HEK293T (cell line): ENCODE measurements at regions not wholly inside any gene's neighbourhood (a gene's known extent, or its start where the extent isn't known, plus 50 kb on each side); places are given as distances from the start of the nearest gene placed in this dataset.

ENCODE experiments used
- CTCF ChIA-PET: fragments of 350-600 bp; formaldehyde crosslinking; extraction: SDS; loops from one replicate; lab custom pipeline; 2021; ENCODE audit warnings: antibody characterized with exemption, inconsistent platforms; lab: Yijun Ruan, JAX
- POLR2A ChIA-PET: fragments of 350-600 bp; formaldehyde crosslinking; extraction: SDS; loops from one replicate; lab custom pipeline; 2020; ENCODE audit warnings: antibody characterized with exemption, inconsistent platforms; lab: Yijun Ruan, JAX
- DNase-seq: peaks from one replicate; pipeline ENCODE4 v3.0.0; 2012; ENCODE audit warnings: mixed read lengths; ENCODE audit errors: extremely low spot score
- ARNT ChIP-seq: fragments of 450-650 bp; IDR thresholded peaks from 2 replicates; pipeline ENCODE4 v1.6.1; 2017; ENCODE audit warnings: mild to moderate bottlenecking
- BHLHE40 ChIP-seq: fragments of 450-650 bp; IDR thresholded peaks from 2 replicates; pipeline ENCODE4 v1.6.1; 2016; ENCODE audit warnings: mild to moderate bottlenecking, moderate library complexity, borderline replicate concordance
- CTBP1 ChIP-seq: fragments of 450-650 bp; IDR thresholded peaks from 2 replicates; pipeline ENCODE4 v1.6.1; 2016; ENCODE audit warnings: borderline replicate concordance
- ELF4 ChIP-seq: fragments of 450-650 bp; IDR thresholded peaks from 2 replicates; pipeline ENCODE4 v1.6.1; 2017; ENCODE audit warnings: antibody characterized with exemption
- FOXA1 ChIP-seq: fragments of 450-650 bp; IDR thresholded peaks from 2 replicates; pipeline ENCODE4 v1.6.1; 2016; ENCODE audit warnings: mild to moderate bottlenecking
- FOXK2 ChIP-seq: fragments of 450-650 bp; IDR thresholded peaks from 2 replicates; pipeline ENCODE4 v1.6.1; 2016; ENCODE audit warnings: mild to moderate bottlenecking
- FOXM1 ChIP-seq: fragments of 450-650 bp; IDR thresholded peaks from 2 replicates; pipeline ENCODE4 v1.6.1; 2017; ENCODE audit warnings: mild to moderate bottlenecking, borderline replicate concordance
- HDGF ChIP-seq: fragments of 450-650 bp; IDR thresholded peaks from 2 replicates; pipeline ENCODE4 v1.6.1; 2017; ENCODE audit warnings: antibody characterized with exemption, borderline replicate concordance
- L3MBTL2 ChIP-seq: fragments of 450-650 bp; conservative IDR thresholded peaks from 2 replicates; pipeline ENCODE4 v1.6.1; 2016; ENCODE audit warnings: mild to moderate bottlenecking
- LEF1 ChIP-seq: fragments of 450-650 bp; IDR thresholded peaks from 2 replicates; pipeline ENCODE4 v1.6.1; 2017; ENCODE audit warnings: mild to moderate bottlenecking, borderline replicate concordance
- NFRKB ChIP-seq: fragments of 450-650 bp; IDR thresholded peaks from 2 replicates; pipeline ENCODE4 v1.6.1; 2016; ENCODE audit warnings: mild to moderate bottlenecking, moderate library complexity
- PKNOX1 ChIP-seq: fragments of 450-650 bp; IDR thresholded peaks from 2 replicates; pipeline ENCODE4 v1.6.1; 2016
- SP1 ChIP-seq: fragments of 450-650 bp; IDR thresholded peaks from 2 replicates; pipeline ENCODE4 v1.6.1; 2017
- SUZ12 ChIP-seq: fragments of 450-650 bp; IDR thresholded peaks from 2 replicates; pipeline ENCODE4 v1.6.1; 2016; ENCODE audit warnings: mild to moderate bottlenecking
- TARDBP ChIP-seq: fragments of 450-650 bp; IDR thresholded peaks from 2 replicates; pipeline ENCODE4 v1.6.1; 2016
- ZNF384 ChIP-seq: fragments of 450-650 bp; IDR thresholded peaks from 2 replicates; pipeline ENCODE4 v1.6.1; 2016

- POLR2A ChIA-PET = no interaction called here
- CTCF ChIA-PET = no interaction called here
- no peak for TF ChIP-seq CTBP1
- TF ChIP-seq ZNF384 = no peak
- TF ChIP-seq ELF4 = no peak
- TF ChIP-seq SP1 = no peak
- TF ChIP-seq PKNOX1 = no peak
- TF ChIP-seq L3MBTL2 = no peak
- no peak for TF ChIP-seq FOXK2
- no peak for TF ChIP-seq NFRKB
- TF ChIP-seq FOXA1 = no peak
- TF ChIP-seq TARDBP = no peak
- TF ChIP-seq ARNT = no peak
- no peak for TF ChIP-seq FOXM1
- TF ChIP-seq HDGF = no peak
- TF ChIP-seq LEF1 = no peak
- TF ChIP-seq SUZ12 = no peak
- TF ChIP-seq BHLHE40 = no peak
- no peak for DNase-seq
These were observed 265.1 kb upstream of the MAP3K1 start for GRCh38 chr5:56550227-56550626.

GRCh38 chr5:56549096-56549886 is 266.1 kb upstream of the MAP3K1 start:
- CTCF ChIA-PET = no interaction called here
- POLR2A ChIA-PET = no interaction called here
- no peak for DNase-seq
- TF ChIP-seq ZNF384 (no peak), TARDBP (no peak), CTBP1 (no peak)

GRCh38 chr5:56545016-56545415 is 270.3 kb upstream of the MAP3K1 start:
- ChIA-PET CTCF (no interaction called here), POLR2A (no interaction called here)

GRCh38 chr5:56543441-56544388 is 271.6 kb upstream of the MAP3K1 start:
- POLR2A ChIA-PET = no interaction called here
- TF ChIP-seq LEF1 (no peak), SUZ12 (no peak), ARNT (no peak), BHLHE40 (no peak), L3MBTL2 (no peak), ZNF384 (no peak), NFRKB (no peak), SP1 (no peak), TARDBP (no peak), PKNOX1 (no peak), ELF4 (no peak), FOXM1 (no peak), HDGF (no peak), FOXK2 (no peak), FOXA1 (no peak), CTBP1 (no peak)
- CTCF ChIA-PET = interaction anchor here (0.6 kb wide), 1 partner anchor 189 kb away, joined by 3 read pairs; no protein-coding TSS in a partner anchor
- DNase-seq = no peak

More at GRCh38 chr5:56545016-56545415, 270.3 kb upstream of the MAP3K1 start:
- no peak for TF ChIP-seq FOXA1
- no peak for TF ChIP-seq TARDBP
- no peak for TF ChIP-seq PKNOX1
- no peak for TF ChIP-seq HDGF
- no peak for TF ChIP-seq ELF4
- TF ChIP-seq SP1 = no peak
- no peak for TF ChIP-seq CTBP1
- no peak for TF ChIP-seq NFRKB
- DNase-seq = no peak

- no peak for TF ChIP-seq HDGF
- TF ChIP-seq FOXA1 = no peak
- TF ChIP-seq LEF1 = no peak
- no peak for TF ChIP-seq FOXM1
- no peak for TF ChIP-seq NFRKB
- no peak for TF ChIP-seq PKNOX1
- no peak for TF ChIP-seq FOXK2
- TF ChIP-seq ARNT = no peak
- TF ChIP-seq SUZ12 = no peak
- no peak for TF ChIP-seq ELF4
- TF ChIP-seq BHLHE40 = no peak
- no peak for TF ChIP-seq CTBP1
- TF ChIP-seq SP1 = no peak
- TF ChIP-seq ZNF384 = no peak
- DNase-seq = no peak
- ChIA-PET CTCF (no interaction called here), POLR2A (no interaction called here)
These were observed 275.1 kb upstream of the MAP3K1 start for GRCh38 chr5:56540266-56540665.
